T47D (cell line): ENCODE measurements at regions not wholly inside any gene's neighbourhood (a gene's known extent, or its start where the extent isn't known, plus 50 kb on each side); places are given as distances from the start of the nearest gene placed in this dataset.

Source experiments
- DNase-seq, 2 experiments: peaks; one replicate each; pipeline versions ENCODE4 v3.0.0 to v3.0.0-alpha.2; 2011 to 2012; ENCODE audit warnings: low read depth in 1 of 2, low spot score in 1 of 2
- JUND ChIP-seq: IDR thresholded peaks from 2 replicates; pipeline ENCODE4 v1.6.1; 2012; ENCODE audit warnings: low read depth
- in situ Hi-C: cut with HindIII; loops from 2 replicates; pipeline ENCODE4 v1.10.0; 2016; ENCODE audit warnings: low sequenced_read_pairs, low pct_unique_long_range_greater_than_20kb

GRCh38 chr11:115042002-115042401, 363.7 kb downstream of the NXPE2 start:
- in situ Hi-C loops = no loop called here

GRCh38 chr11:115047631-115048030, 369.3 kb downstream of the NXPE2 start:
- no peak for TF ChIP-seq JUND
- DNase-seq = no peak
- in situ Hi-C loops = no loop called here

More at GRCh38 chr11:115042002-115042401, 363.7 kb downstream of the NXPE2 start:
- TF ChIP-seq JUND = no peak
- no peak for DNase-seq

- DNase-seq = no peak
- TF ChIP-seq JUND = no peak
- in situ Hi-C loops = no loop called here
Observed at GRCh38 chr11:115049796-115050195, 371.5 kb downstream of the NXPE2 start.

- in situ Hi-C loops = no loop called here
- TF ChIP-seq JUND = no peak
- no peak for DNase-seq
Observed at GRCh38 chr11:115050756-115051155, 372.4 kb downstream of the NXPE2 start.

- in situ Hi-C loops = no loop called here
Observed at GRCh38 chr11:115051938-115052590, 373.7 kb downstream of the NXPE2 start.

GRCh38 chr11:115052601-115053000, 374.3 kb downstream of the NXPE2 start:
- TF ChIP-seq JUND = no peak
- in situ Hi-C loops = no loop called here

More at GRCh38 chr11:115051938-115052590, 373.7 kb downstream of the NXPE2 start:
- TF ChIP-seq JUND = no peak
- DNase-seq = no peak

GRCh38 chr11:115054570-115055538, 376.5 kb downstream of the NXPE2 start:
- DNase-seq = no peak
- in situ Hi-C loops = no loop called here
- TF ChIP-seq JUND = no peak

More at GRCh38 chr11:115052601-115053000, 374.3 kb downstream of the NXPE2 start:
- DNase-seq = no peak

GRCh38 chr11:115056514-115056913, 378.2 kb downstream of the NXPE2 start:
- in situ Hi-C loops = no loop called here
- no peak for TF ChIP-seq JUND

GRCh38 chr11:115060840-115061239, 382.5 kb downstream of the NXPE2 start:
- DNase-seq = no peak
- in situ Hi-C loops = no loop called here
- no peak for TF ChIP-seq JUND

More at GRCh38 chr11:115056514-115056913, 378.2 kb downstream of the NXPE2 start:
- DNase-seq = no peak

- in situ Hi-C loops = no loop called here
- no peak for TF ChIP-seq JUND
- DNase-seq = no peak
Observed at GRCh38 chr11:115065314-115065713, 387.0 kb downstream of the NXPE2 start.

GRCh38 chr11:115065830-115066664, 387.7 kb downstream of the NXPE2 start:
- DNase-seq = no peak
- TF ChIP-seq JUND = no peak
- in situ Hi-C loops = no loop called here

GRCh38 chr11:115067471-115067870, 389.1 kb downstream of the NXPE2 start:
- in situ Hi-C loops = no loop called here
- DNase-seq = no peak
- no peak for TF ChIP-seq JUND
